HFFc6 (cell line): ENCODE measurements at regions not wholly inside any gene's neighbourhood (a gene's known extent, or its start where the extent isn't known, plus 50 kb on each side); places are given as distances from the start of the nearest gene placed in this dataset.

Experiments used
- DNase-seq: peaks from one replicate; pipeline ENCODE4 v3.0.0-alpha.2; 2018
- H3K27ac Mint-ChIP-seq: 2 replicates; pipeline ENCODE4 v1.8.0; 2020; ENCODE audit warnings: mild to moderate bottlenecking, mixed read lengths
- H3K27me3 Mint-ChIP-seq: 2 replicates; pipeline ENCODE4 v1.8.0; 2021; ENCODE audit warnings: mild to moderate bottlenecking, moderate library complexity, mixed read lengths; ENCODE audit not compliant: insufficient read depth
- H3K36me3 Mint-ChIP-seq: 2 replicates; pipeline ENCODE4 v1.8.0; 2021; ENCODE audit warnings: low read depth, mixed read lengths
- H3K4me1 Mint-ChIP-seq: 2 replicates; pipeline ENCODE4 v1.8.0; 2020; ENCODE audit warnings: low read depth, mixed read lengths
- H3K4me3 Mint-ChIP-seq: 2 replicates; pipeline ENCODE4 v1.8.0; 2020; ENCODE audit warnings: mild to moderate bottlenecking, moderate library complexity, mixed read lengths
- H3K9me3 Mint-ChIP-seq: 2 replicates; pipeline ENCODE4 v1.8.0; 2020; ENCODE audit warnings: mild to moderate bottlenecking, mixed read lengths
- TF ChIP-seq, protein P1 (sequence below): fragments of 200-600 bp; sonication (generic); IDR thresholded peaks from 2 replicates; pipeline ENCODE4 v1.5.0; 2021; ENCODE audit warnings: antibody characterized with exemption, mild to moderate bottlenecking

DNA sequence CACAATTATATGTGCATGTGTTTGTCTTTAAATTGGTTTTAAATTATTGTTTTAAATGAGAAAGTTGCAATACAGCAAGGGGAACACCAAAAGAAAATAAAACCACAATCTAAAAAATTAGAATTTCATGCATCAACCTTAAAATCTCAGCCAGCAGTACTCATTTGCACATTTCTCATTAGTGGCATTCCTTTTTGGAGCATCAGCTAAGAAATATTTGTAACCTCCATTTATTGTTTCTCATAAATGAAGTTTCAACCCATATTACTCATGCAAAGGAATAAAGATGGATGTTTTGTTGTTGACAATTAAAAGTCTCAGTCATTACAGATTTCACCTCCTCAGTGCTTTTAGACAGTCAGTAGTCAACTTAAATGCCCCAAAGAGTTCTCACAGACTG lies 160.1 kb downstream of the TBX15 start:
- Mint-ChIP-seq H3K36me3 (no peaks in the 10 kb centered on the region), H3K9me3 (no peaks in the 10 kb centered on the region), H3K4me3 (no peak overlapping the region), H3K27me3 (peaks cover 2% of the 10 kb centered on the region), H3K27ac (no peak overlapping the region), H3K4me1 (no peaks in the 10 kb centered on the region)
- TF ChIP-seq, protein P1, sequence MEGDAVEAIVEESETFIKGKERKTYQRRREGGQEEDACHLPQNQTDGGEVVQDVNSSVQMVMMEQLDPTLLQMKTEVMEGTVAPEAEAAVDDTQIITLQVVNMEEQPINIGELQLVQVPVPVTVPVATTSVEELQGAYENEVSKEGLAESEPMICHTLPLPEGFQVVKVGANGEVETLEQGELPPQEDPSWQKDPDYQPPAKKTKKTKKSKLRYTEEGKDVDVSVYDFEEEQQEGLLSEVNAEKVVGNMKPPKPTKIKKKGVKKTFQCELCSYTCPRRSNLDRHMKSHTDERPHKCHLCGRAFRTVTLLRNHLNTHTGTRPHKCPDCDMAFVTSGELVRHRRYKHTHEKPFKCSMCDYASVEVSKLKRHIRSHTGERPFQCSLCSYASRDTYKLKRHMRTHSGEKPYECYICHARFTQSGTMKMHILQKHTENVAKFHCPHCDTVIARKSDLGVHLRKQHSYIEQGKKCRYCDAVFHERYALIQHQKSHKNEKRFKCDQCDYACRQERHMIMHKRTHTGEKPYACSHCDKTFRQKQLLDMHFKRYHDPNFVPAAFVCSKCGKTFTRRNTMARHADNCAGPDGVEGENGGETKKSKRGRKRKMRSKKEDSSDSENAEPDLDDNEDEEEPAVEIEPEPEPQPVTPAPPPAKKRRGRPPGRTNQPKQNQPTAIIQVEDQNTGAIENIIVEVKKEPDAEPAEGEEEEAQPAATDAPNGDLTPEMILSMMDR = no peak
- DNase-seq = no peak

DNA sequence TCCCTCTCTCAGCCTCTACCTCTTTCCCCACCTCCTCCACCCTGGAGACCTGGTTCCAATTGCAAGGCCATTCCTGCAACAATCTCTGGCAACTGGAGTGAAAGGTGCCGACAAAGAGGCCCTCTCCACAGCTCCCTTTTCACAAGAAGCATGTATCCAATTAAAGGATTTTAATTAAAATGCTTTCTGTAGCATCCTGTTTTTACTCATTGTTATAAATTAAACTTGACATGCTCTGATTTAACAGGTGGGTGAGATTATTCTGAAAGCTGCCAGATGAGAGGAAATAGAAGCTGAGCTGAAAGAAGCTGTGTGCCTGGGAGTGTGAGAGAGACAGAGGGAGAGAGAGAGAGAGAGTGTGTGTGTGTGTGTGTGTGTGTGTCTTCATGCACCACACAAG lies 160.5 kb downstream of the TBX15 start:
- DNase-seq = no peak
- Mint-ChIP-seq H3K27me3 (peaks cover 2% of the 10 kb centered on the region), H3K9me3 (no peaks in the 10 kb centered on the region), H3K27ac (no peak overlapping the region), H3K36me3 (no peaks in the 10 kb centered on the region), H3K4me1 (no peaks in the 10 kb centered on the region), H3K4me3 (no peak overlapping the region)
- TF ChIP-seq, protein P1 = no peak

DNA sequence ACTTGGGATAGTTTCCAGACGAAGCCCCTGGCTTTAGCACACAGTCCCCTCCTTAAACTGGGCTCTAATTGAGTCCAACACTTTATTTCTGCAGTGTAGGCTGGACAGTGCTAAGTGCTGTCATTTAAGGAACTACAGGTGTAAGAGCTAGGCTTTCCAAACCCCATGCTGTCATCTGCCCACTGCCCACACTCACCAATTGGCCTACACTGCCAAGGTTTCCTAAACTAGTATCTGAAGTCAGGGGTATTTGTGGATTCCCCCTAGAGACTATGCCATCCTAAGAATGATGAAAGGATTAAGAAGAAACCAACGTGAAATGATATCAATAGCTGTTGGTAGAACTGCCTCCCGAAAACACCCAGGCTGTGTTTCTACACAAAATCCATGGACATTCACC lies 160.9 kb downstream of the TBX15 start:
- Mint-ChIP-seq H3K27ac (no peak overlapping the region), H3K36me3 (no peaks in the 10 kb centered on the region), H3K9me3 (no peaks in the 10 kb centered on the region), H3K4me3 (no peak overlapping the region), H3K27me3 (peaks cover 2% of the 10 kb centered on the region; the same call in 1 of the 2 replicates), H3K4me1 (no peaks in the 10 kb centered on the region)
- no peak for DNase-seq
- TF ChIP-seq, protein P1 = no peak

DNA sequence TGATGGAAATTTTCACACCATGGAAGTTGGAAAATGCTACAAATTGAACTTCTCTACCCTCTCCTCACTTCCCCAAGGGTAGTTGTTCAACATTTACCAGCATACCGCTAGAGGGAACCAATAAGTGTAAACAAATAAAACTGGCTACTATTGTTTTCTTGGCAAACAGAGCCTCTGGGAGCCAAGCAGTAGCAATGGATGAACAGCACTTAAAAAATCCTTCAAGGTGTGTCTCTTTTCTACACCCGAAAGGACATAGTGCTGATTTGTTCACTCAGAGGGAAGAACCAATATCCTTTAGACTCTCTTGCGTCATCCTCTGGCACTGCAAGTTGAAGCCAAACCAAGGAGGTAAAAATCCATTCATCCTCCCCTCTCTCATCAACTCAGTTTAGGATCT lies 161.5 kb downstream of the TBX15 start:
- Mint-ChIP-seq H3K4me3 (no peak overlapping the region), H3K36me3 (no peaks in the 10 kb centered on the region), H3K4me1 (no peaks in the 10 kb centered on the region), H3K9me3 (no peaks in the 10 kb centered on the region), H3K27me3 (peaks cover 2% of the 10 kb centered on the region; the same call in 1 of the 2 replicates), H3K27ac (no peak overlapping the region)
- TF ChIP-seq, protein P1 = no peak
- DNase-seq = no peak

DNA sequence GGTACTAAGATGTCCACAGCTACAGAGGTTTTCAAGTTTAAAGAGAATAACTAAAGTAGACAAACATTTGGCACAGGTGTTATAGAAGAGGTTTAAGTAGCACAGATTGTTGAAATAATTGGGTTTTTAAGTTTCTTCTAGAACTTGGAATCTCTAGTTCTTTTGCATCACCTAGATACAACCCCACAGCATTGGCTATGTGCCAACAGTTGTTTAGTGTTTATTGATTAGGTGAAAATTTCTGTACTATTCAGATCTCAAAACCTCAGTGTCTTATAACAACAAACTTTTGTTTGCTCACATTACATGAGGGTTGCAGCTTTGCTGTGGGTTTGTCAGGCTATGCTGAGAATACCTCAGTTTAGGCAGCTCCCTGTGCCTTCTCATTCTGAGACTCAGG lies 162.5 kb downstream of the TBX15 start:
- Mint-ChIP-seq H3K4me3 (no peak overlapping the region), H3K36me3 (no peaks in the 10 kb centered on the region), H3K9me3 (no peaks in the 10 kb centered on the region), H3K27me3 (peaks cover 2% of the 10 kb centered on the region; the same call in 1 of the 2 replicates), H3K27ac (no peak overlapping the region), H3K4me1 (no peaks in the 10 kb centered on the region)
- DNase-seq = no peak
- TF ChIP-seq, protein P1 = no peak

DNA sequence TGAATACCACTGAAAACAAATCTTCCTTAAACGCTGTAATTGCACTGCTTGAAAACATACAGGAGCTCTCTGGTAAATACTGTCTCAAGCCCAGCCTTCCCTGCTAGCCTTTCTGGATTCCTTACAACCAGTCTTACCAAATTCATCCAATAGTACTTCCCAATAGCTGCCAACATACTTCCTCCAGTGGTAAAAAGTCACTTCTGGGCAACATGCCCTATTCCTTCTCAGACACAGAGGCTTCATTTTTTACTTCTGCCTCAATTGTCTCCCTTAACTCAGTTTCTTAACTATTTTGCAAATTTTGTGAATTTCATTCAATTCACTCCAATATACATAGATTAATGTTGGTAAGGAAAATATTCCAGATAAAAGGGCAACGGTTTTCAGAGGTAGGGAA lies 166.3 kb downstream of the TBX15 start:
- Mint-ChIP-seq H3K4me1 (no peaks in the 10 kb centered on the region), H3K4me3 (no peak overlapping the region), H3K27ac (no peak overlapping the region), H3K27me3 (no peaks in the 10 kb centered on the region), H3K36me3 (no peaks in the 10 kb centered on the region), H3K9me3 (no peaks in the 10 kb centered on the region)
- DNase-seq = no peak
- TF ChIP-seq, protein P1 = no peak
